ENCODE measurements at regions not wholly inside any gene's neighbourhood (a gene's known extent, or its start where the extent isn't known, plus 50 kb on each side); places are given as distances from the start of the nearest gene placed in this dataset.
A peak's percentile ranks its signal among the peaks of the same experiment; 100 is the strongest.
"Not testable (repeated sequence)": the region's sequence is repeated elsewhere in the genome, so short reads cannot be mapped to it uniquely, and the experiment has no call there.

GRCh38 chr7:65770473-65771225, 102.2 kb upstream of the VKORC1L1 start:
- peak; percentile 97 for DNase-seq
- H3K27me3 Mint-ChIP-seq; H3K4me1 Mint-ChIP-seq; H3K36me3 Mint-ChIP-seq (ENCODE audit: low read depth); H3K9me3 Mint-ChIP-seq (ENCODE audit: low read depth); CTCF ChIA-PET: not testable (repeated sequence)
- POLR2A ChIA-PET = interaction anchor here (0.8 to 1.2 kb wide), 2 partner anchors 20 to 397 kb away, joined by 3 read pairs; partner anchors contain the start of gene ZNF92
- peak; percentile 96 for ATAC-seq
- Mint-ChIP-seq H3K27ac (peak overlapping the region; percentile 88), H3K4me3 (peak overlapping the region; percentile 83)
- intact Hi-C loops (cut with DNase I, micrococcal nuclease) = loop anchor here (1.0 to 2.0 kb wide), 5 partner anchors 20 to 723 kb away; partner anchors contain the start of genes VKORC1L1 (in 2 of the 2) and GUSB (in 1 of the 2)

- ATAC-seq; H3K27me3 Mint-ChIP-seq; DNase-seq; H3K9me3 Mint-ChIP-seq (ENCODE audit: low read depth); H3K4me1 Mint-ChIP-seq; H3K36me3 Mint-ChIP-seq (ENCODE audit: low read depth); CTCF ChIA-PET: not testable (repeated sequence)
- intact Hi-C loops (cut with DNase I, micrococcal nuclease) = loop anchor here in 1 of 2 experiments (2.0 kb wide), 1 partner anchor 102 kb away; the partner anchor contains the start of gene VKORC1L1
- Mint-ChIP-seq H3K4me3 (peak overlapping the region; percentile 83), H3K27ac (peak overlapping the region; percentile 88)
- POLR2A ChIA-PET = interaction anchor here (1.2 kb wide), 1 partner anchor 21 kb away, joined by 3 read pairs; no protein-coding TSS in a partner anchor
Observed at GRCh38 chr7:65771226-65771569, 101.7 kb upstream of the VKORC1L1 start.

- H3K36me3 Mint-ChIP-seq (ENCODE audit: low read depth); H3K4me1 Mint-ChIP-seq; POLR2A ChIA-PET; ATAC-seq; DNase-seq; H3K27me3 Mint-ChIP-seq; CTCF ChIA-PET; intact Hi-C loops (cut with DNase I, micrococcal nuclease); H3K9me3 Mint-ChIP-seq (ENCODE audit: low read depth); H3K27ac Mint-ChIP-seq; H3K4me3 Mint-ChIP-seq: not testable (repeated sequence)
Observed at GRCh38 chr7:65776677-65777076, 96.2 kb upstream of the VKORC1L1 start.

DNA sequence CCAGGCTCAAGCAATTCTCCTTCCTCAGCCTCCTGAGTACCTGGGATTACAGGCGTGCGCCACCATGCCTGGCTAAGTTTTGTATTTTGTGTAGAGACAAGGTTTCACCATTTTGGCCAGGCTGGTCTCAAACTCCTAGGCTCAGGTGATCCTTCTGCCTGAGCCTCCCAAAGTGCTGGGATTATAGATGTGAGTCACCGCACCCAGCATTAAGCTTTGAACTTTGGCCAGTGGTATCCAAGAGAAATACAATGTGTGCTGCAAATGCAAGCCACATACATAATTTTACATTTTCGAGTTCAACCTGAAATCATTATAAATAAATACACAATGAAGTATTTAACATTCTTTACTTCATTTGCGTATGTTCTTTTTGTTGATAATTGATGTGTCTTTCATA, 82.9 kb upstream of the VKORC1L1 start:
- intact Hi-C loops (cut with DNase I, micrococcal nuclease); H3K36me3 Mint-ChIP-seq (ENCODE audit: low read depth); H3K4me3 Mint-ChIP-seq; H3K27ac Mint-ChIP-seq; H3K9me3 Mint-ChIP-seq (ENCODE audit: low read depth); H3K27me3 Mint-ChIP-seq; H3K4me1 Mint-ChIP-seq; POLR2A ChIA-PET; ATAC-seq; DNase-seq; CTCF ChIA-PET: not testable (repeated sequence)

GRCh38 chr7:65791788-65792187, 81.1 kb upstream of the VKORC1L1 start:
- H3K27ac Mint-ChIP-seq; CTCF ChIA-PET; H3K9me3 Mint-ChIP-seq (ENCODE audit: low read depth); DNase-seq; H3K4me1 Mint-ChIP-seq; ATAC-seq; H3K27me3 Mint-ChIP-seq; H3K36me3 Mint-ChIP-seq (ENCODE audit: low read depth); intact Hi-C loops (cut with DNase I, micrococcal nuclease); H3K4me3 Mint-ChIP-seq; POLR2A ChIA-PET: not testable (repeated sequence)

- H3K27ac Mint-ChIP-seq; POLR2A ChIA-PET; H3K4me1 Mint-ChIP-seq; intact Hi-C loops (cut with DNase I, micrococcal nuclease); H3K36me3 Mint-ChIP-seq (ENCODE audit: low read depth); H3K4me3 Mint-ChIP-seq; CTCF ChIA-PET; ATAC-seq; H3K9me3 Mint-ChIP-seq (ENCODE audit: low read depth); DNase-seq; H3K27me3 Mint-ChIP-seq: not testable (repeated sequence)
Observed at GRCh38 chr7:65792726-65793125, 80.1 kb upstream of the VKORC1L1 start.

- H3K9me3 Mint-ChIP-seq (ENCODE audit: low read depth); POLR2A ChIA-PET; H3K27ac Mint-ChIP-seq; H3K4me1 Mint-ChIP-seq; H3K4me3 Mint-ChIP-seq; H3K27me3 Mint-ChIP-seq; intact Hi-C loops (cut with DNase I, micrococcal nuclease); H3K36me3 Mint-ChIP-seq (ENCODE audit: low read depth); DNase-seq: not testable (repeated sequence)
- CTCF ChIA-PET = interaction anchor here (1.2 kb wide), 1 partner anchor 11 kb away, joined by 3 read pairs; no protein-coding TSS in a partner anchor
- peak; percentile 30 for ATAC-seq
Observed at GRCh38 chr7:65794671-65795391, 78.0 kb upstream of the VKORC1L1 start.

DNA sequence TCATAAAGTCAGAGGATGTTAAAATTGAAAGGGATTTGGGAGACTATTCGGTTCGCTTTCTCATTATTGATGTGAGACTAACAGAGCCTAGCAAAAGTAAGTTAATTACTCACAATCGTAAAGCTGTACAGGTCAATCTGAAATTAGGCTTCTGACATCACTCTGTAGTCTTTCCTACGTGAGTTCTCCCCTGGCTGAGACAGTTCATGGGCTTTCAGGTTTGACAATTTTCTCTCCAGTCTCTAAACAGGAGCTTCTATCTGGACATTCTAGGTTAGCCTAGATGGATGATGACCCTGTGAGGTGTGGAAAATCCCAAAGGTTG, 77.5 kb upstream of the VKORC1L1 start:
- H3K36me3 Mint-ChIP-seq (ENCODE audit: low read depth); H3K27me3 Mint-ChIP-seq; H3K27ac Mint-ChIP-seq; H3K4me1 Mint-ChIP-seq; DNase-seq; H3K9me3 Mint-ChIP-seq (ENCODE audit: low read depth); intact Hi-C loops (cut with DNase I, micrococcal nuclease); POLR2A ChIA-PET; H3K4me3 Mint-ChIP-seq: not testable (repeated sequence)
- CTCF ChIA-PET = interaction anchor here (1.2 kb wide), 1 partner anchor 10 kb away, joined by 3 read pairs; no protein-coding TSS in a partner anchor
- ATAC-seq = peak; percentile 52

GRCh38 chr7:65796205-65796604, 76.7 kb upstream of the VKORC1L1 start:
- Mint-ChIP-seq H3K4me3 (no peak overlapping the region), H3K27ac (no peak overlapping the region), H3K36me3 (ENCODE audit: low read depth) (no peaks in the 10 kb centered on the region), H3K27me3 (no peaks in the 10 kb centered on the region), H3K9me3 (ENCODE audit: low read depth) (no peaks in the 10 kb centered on the region), H3K4me1 (peaks cover 8% of the 10 kb centered on the region)
- ATAC-seq (no peak), DNase-seq (no peak)
- intact Hi-C loops (cut with DNase I, micrococcal nuclease) = no loop called here
- POLR2A ChIA-PET = no interaction called here
- CTCF ChIA-PET = interaction anchor here (1.2 kb wide), 1 partner anchor 9 kb away, joined by 3 read pairs; no protein-coding TSS in a partner anchor

DNA sequence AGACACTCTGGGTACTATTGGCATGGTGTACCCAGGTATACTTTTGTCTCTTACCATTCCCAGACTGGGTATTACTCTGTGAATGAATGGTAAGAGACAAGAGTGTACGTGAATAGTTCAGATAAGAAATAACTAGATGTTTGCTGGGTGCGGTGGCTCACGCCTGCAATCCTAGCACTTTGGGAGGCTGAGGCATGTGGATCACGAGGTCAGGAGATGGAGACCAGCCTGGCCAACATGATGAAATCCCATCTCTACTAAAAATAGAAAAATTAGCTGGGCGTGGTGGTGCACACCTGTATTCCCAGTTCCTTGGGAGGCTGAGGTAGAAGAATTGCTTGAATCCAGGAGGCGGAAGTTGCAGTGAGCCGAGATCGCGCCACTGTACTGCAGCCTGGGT, 75.8 kb upstream of the VKORC1L1 start:
- POLR2A ChIA-PET; H3K4me1 Mint-ChIP-seq; CTCF ChIA-PET; intact Hi-C loops (cut with DNase I, micrococcal nuclease); ATAC-seq; H3K27ac Mint-ChIP-seq; H3K4me3 Mint-ChIP-seq; DNase-seq; H3K27me3 Mint-ChIP-seq; H3K9me3 Mint-ChIP-seq (ENCODE audit: low read depth); H3K36me3 Mint-ChIP-seq (ENCODE audit: low read depth): not testable (repeated sequence)

DNA sequence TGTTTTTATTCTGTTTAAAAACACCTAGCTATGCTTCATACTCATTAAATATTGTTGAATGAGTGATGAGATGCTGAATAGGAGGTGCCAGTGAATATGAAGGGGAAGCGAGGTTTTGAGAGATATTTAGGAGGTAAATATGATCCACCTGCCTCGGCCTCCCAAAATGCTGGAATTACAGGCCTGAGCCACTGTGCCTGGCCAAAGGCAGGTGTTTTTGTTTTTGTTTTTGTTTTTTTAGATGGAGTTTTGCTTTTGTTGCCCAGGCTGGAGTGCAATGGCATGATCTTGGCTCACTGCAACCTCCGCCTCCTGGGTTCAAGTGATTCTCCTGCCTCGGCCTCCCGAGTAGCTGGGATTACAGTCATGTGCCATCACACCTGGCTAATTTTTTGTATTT, 75.3 kb upstream of the VKORC1L1 start:
- H3K36me3 Mint-ChIP-seq (ENCODE audit: low read depth); intact Hi-C loops (cut with DNase I, micrococcal nuclease); H3K4me3 Mint-ChIP-seq; ATAC-seq; H3K9me3 Mint-ChIP-seq (ENCODE audit: low read depth); H3K27me3 Mint-ChIP-seq; H3K4me1 Mint-ChIP-seq; DNase-seq; POLR2A ChIA-PET; CTCF ChIA-PET; H3K27ac Mint-ChIP-seq: not testable (repeated sequence)
